Fibroblast of villous mesenchyme (primary cell): ENCODE measurements at regions not wholly inside any gene's neighbourhood (a gene's known extent, or its start where the extent isn't known, plus 50 kb on each side); places are given as distances from the start of the nearest gene placed in this dataset.

Experiments used
- DNase-seq: peaks from one replicate; pipeline ENCODE4 v3.0.0-alpha.2; 2010; ENCODE audit warnings: low read depth
- H3K4me3 ChIP-seq: 2 replicates; pipeline ENCODE4 v1.5.1; 2011; ENCODE audit warnings: low read depth, mild to moderate bottlenecking, low read length
- CTCF ChIP-seq: IDR thresholded peaks from 2 replicates; pipeline ENCODE4 v1.5.1; 2012; ENCODE audit warnings: low read depth, mild to moderate bottlenecking, low read length; ENCODE audit not compliant: insufficient read depth

- no peak overlapping the region for H3K4me3 ChIP-seq
- no peak for DNase-seq
- TF ChIP-seq CTCF, result no peak
Observed at GRCh38 chr14:82451675-82452074, 918.0 kb upstream of the SEL1L start.

GRCh38 chr14:82482345-82482744 lies 948.7 kb upstream of the SEL1L start:
- no peak overlapping the region for H3K4me3 ChIP-seq
- DNase-seq, result no peak
- no peak for TF ChIP-seq CTCF

GRCh38 chr14:82488473-82488872 lies 954.8 kb upstream of the SEL1L start:
- TF ChIP-seq CTCF, result no peak
- no peak overlapping the region for H3K4me3 ChIP-seq
- no peak for DNase-seq

DNA sequence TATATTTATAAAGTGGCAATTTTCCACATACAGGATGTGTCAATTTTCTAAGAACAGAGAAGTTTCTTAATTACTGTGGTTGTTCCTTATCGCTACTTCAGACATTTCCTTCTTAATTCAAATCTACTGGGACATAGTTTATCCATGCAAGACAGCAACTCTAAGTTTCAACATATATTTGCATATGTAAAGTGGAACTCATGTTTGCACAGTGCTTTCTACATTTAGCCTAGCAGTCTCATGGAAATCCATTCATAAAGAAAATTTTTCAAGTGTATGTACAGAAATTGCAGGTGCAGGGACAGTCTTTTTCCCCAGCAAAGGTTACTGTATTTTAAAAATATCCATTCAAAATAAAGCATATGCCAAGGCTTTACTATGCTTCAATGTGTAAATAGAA lies 956.7 kb upstream of the SEL1L start:
- no peak for TF ChIP-seq CTCF
- H3K4me3 ChIP-seq, result no peak overlapping the region

GRCh38 chr14:82492157-82492556 lies 958.5 kb upstream of the SEL1L start:
- H3K4me3 ChIP-seq, result no peak overlapping the region
- no peak for TF ChIP-seq CTCF
- no peak for DNase-seq

More for the DNA sequence above, 956.7 kb upstream of the SEL1L start:
- no peak for DNase-seq

DNA sequence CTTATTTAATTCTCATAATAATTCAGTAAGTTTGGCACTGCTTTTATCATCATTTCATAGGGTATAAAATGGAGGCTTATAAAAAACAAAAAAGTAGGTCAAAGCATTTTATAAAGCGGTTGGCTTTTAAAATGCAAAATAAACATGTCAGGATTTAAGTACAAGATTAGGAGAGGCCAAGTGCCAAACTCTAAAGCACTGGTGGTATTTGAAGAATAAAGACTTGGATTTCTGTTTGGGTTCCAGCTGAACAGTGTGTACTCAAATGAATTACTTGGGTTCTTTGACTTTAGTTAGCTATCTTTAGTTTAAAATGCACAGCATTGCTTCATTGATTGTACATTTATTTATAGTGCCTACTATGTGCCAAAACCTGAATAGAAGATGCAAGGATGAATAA lies 966.6 kb upstream of the SEL1L start:
- no peak for TF ChIP-seq CTCF
- no peak overlapping the region for H3K4me3 ChIP-seq
- no peak for DNase-seq

GRCh38 chr14:82501554-82501953 lies 967.9 kb upstream of the SEL1L start:
- no peak for DNase-seq
- no peak overlapping the region for H3K4me3 ChIP-seq
- no peak for TF ChIP-seq CTCF
